Stimulated activated CD8-positive, alpha-beta memory T cell treated with anti-CD3 and anti-CD28 coated beads, Interleukin-15, amount 100 ng/mL, for 1 hour (primary cell): ENCODE measurements at regions not wholly inside any gene's neighbourhood (a gene's known extent, or its start where the extent isn't known, plus 50 kb on each side); places are given as distances from the start of the nearest gene placed in this dataset.
"Not testable (repeated sequence)": the region's sequence is repeated elsewhere in the genome, so short reads cannot be mapped to it uniquely, and the experiment has no call there.

Experiments used
- DNase-seq: peaks from one replicate; pipeline ENCODE4 v3.0.0-alpha.2; 2020; ENCODE audit warnings: low read depth

- no peak for DNase-seq
Measured at GRCh38 chr1:4215391-4215790, 315.3 kb upstream of the C1orf174 start.

- no peak for DNase-seq
Measured at GRCh38 chr1:4216231-4216630, 316.2 kb upstream of the C1orf174 start.

DNA sequence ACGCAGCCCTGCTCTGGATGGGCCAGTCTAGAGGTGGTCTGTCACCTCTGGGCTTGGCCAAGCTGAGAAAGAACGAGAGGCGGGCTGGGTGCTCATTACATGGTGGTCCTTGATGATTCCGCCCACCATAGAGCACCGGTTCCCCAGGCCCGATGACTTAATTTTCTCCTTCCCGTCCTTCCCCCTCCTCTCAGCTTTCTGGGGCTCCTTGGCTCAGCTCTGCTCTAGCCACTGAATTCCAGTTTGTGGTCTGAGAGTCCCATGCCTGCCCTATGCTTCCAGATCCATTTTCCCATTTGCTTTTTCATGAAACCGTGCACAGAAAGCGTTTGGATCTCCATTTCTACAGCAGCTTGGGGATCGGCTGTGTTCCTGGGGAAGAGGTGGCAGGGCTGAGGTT is 318.5 kb upstream of the C1orf174 start:
- no peak for DNase-seq

GRCh38 chr1:4219111-4219510 is 319.0 kb upstream of the C1orf174 start:
- no peak for DNase-seq

GRCh38 chr1:4219826-4220225 is 319.8 kb upstream of the C1orf174 start:
- no peak for DNase-seq

DNA sequence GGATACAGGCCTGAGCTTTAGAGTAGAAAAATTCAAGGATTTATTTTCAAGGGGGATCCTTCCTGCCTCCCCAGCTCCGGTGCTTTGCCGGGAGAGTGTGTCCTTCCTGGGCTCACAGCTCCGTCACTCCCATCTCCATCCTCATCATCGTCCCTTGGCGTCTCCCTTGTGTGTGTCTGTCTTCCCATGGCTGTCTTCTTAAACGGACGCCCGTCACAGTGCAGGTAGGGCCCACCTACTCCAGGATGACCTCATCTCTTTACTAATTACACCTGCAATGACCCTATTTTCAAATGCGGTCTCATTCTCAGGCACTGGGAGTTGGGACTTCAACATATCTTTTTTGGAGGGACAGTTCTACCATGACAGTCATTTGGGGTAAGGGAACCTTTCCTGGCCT is 320.3 kb upstream of the C1orf174 start:
- no peak for DNase-seq

DNA sequence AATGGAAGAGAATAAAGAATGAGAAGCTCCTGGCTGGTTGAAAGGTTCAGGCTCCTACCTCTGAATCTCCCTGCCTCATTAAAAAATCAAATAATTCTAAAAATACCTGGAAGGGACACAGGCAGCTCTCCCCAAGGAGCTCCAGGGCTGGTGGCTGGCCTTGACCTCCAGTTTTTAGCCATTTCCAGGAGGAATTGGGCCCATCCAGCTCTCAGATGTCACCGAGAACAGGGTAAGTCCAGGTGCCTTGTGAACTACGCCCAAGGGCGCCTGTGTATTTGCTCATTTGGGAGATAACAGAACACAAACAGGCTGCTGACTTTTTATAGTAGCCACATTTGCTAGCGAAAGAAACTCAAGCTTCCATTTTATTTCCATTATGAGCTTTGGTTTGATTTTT is 321.0 kb upstream of the C1orf174 start:
- no peak for DNase-seq

- DNase-seq: no peak
Measured at GRCh38 chr1:4224684-4225467, 324.8 kb upstream of the C1orf174 start.

GRCh38 chr1:4227986-4228385 is 327.9 kb upstream of the C1orf174 start:
- DNase-seq: no peak

- DNase-seq: no peak
Measured at GRCh38 chr1:4253935-4254334, 353.9 kb upstream of the C1orf174 start.

DNA sequence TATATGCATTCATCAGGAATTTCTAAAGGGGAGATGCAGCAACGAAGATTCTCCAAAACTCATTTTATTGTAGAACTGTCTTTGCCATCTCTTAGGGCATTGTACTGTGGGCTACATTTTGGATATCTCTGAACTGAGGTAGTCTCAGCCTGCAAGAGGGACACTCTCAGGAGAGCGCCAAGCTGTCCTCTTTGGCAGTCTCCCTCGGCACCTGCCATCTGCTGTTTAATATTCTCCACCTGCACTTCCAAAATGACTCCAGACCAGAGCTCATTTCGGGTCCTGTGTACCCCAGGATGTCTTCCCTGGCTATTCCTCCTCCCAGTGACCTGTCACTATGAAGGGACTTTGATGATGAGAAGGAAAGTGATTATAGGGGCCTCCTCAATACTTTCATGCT is 356.3 kb upstream of the C1orf174 start:
- DNase-seq: no peak

DNA sequence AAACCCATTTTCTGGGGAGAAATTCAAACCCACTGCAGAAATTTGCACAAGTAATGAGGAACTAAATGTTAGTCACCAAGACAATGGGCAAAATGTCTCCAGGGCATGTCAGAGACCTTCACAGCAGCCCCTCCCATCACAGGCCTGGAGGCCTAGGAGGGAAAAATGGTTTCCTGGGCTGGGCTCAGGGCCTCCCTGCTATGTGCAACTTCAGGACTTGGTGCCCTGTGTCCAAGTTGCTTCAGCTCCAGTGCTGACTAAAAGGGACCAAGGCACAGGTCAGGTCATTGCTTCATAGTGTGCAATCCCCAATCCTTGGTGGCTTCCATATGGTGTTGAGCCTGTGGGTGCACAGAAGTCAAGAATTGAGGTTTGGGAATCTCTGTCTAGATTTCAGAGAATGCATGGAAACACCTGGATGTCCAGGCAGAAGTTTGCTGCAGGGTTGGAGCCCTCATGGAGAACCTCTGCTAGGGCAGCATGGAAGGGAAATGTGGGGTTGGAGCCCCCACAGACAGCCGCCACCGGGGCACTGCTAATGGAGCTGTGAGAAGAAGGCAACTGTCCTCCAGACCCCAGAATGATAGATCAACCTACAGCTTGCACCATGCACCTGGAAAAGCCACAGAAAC is 358.2 kb upstream of the C1orf174 start:
- DNase-seq: not testable (repeated sequence)

- no peak for DNase-seq
Measured at GRCh38 chr1:4261327-4261726, 361.3 kb upstream of the C1orf174 start.

GRCh38 chr1:4262665-4263064 is 362.6 kb upstream of the C1orf174 start:
- no peak for DNase-seq

DNA sequence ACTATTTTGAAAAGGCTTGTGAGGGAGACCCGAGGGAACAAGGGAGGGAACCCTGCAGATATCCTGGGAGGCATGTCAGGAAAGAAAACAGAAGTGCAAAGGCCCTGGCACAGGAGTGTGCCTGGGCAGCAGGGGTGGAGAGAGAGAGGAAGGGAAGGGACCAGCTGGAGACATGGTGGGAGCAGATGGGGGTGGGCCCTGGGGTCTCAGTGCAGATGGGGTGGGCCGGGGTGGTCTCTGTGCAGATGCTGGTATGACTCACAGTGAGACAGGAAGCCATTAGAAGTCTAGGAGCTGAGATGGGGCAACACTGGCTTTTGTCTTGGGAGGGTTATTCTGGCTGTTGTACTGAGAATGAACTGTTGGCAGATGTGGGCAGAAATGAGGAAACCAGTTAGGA is 363.6 kb upstream of the C1orf174 start:
- no peak for DNase-seq

DNA sequence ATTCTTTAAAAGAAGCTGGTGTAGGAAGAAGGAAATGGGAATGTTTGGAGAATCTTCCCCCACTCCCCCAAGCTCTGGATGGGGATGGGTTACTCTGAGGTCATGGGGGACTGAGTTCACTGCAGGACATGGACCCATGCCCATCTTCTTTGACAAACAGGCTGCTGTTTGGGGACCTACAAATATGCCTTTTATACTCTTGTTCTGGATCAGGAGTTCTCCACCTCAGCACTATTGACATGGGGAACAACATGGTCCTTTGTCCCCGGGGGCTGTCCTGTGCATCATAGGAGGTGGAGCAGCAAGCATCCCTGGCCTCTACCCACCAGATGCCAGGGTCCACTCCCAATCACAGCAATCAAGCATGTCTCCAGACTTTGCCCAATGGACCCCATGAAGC is 365.8 kb upstream of the C1orf174 start:
- DNase-seq: no peak

DNA sequence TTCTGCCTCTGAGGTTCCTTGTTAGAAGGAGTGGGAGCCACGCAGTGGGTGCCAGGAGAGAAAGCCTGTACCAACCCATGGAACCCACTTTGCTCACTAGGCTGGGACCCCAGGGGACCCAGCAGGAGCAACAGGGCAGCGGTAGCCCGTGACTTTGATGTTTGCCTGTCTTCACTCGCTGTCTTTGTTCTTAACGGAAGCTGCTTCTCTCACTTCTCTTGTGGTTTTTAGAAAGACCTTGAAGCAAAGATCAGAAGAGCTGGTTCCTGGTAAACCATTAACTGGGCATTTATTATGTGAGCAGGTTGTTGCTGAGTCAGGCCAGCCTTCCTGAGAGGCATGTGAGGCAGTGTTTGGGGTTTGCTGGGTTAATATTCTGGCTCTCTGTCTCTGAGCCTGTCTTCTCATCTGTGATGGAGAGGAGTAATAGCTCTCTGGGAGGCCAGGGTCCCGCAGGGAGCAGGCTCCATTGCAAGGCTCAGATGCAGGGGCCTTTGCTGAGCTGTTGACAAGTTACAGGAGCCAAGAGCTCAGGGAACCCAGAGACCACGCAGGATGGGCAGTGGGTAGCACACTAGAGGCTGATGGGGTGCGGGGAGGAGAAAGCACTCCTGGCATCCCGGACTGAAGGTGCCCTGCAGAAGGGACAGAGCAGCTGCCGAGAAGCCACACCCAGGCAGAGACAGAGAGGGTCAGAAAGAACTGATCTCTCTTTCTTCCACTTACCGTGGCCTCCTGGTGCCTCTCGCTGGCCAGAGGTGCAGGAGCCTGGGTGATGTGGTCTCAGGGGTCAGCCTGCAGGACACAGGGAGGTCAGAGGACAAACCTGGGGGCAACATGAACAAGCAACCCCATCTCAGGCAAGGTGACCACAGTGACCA is 367.5 kb upstream of the C1orf174 start:
- DNase-seq: no peak

- DNase-seq: no peak
Measured at GRCh38 chr1:4268262-4268888, 368.3 kb upstream of the C1orf174 start.

GRCh38 chr1:4268889-4269284 is 368.8 kb upstream of the C1orf174 start:
- DNase-seq: no peak

DNA sequence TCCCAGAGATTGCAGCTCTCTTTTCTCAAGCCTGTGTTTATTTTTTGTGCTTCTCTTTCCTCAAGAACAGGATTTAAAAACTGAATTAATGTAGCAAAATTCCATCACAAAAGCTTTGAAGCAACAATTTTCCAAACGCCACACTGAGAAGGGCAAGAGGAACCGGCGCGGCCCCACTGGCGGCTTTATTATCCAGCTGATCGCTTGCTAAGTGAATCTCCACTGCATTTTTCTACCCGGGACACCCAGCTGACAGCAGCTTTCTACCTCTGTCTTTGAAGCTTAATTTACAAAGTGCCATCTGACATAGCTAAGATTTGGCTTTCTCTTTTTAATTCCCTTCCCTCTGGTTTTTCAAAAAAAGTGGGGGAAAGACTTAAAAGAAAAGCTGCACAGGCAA is 369.3 kb upstream of the C1orf174 start:
- DNase-seq: no peak

- DNase-seq: no peak
Measured at GRCh38 chr1:4269952-4270570, 370.0 kb upstream of the C1orf174 start.
